Epithelial cell of proximal tubule (primary cell): ENCODE measurements at regions not wholly inside any gene's neighbourhood (a gene's known extent, or its start where the extent isn't known, plus 50 kb on each side); places are given as distances from the start of the nearest gene placed in this dataset.

ENCODE experiments used
- DNase-seq: peaks from one replicate; pipeline ENCODE4 v3.0.0-alpha.2; 2011; ENCODE audit warnings: low read depth
- H3K4me3 ChIP-seq: 2 replicates; pipeline ENCODE4 v1.5.1; 2011; ENCODE audit warnings: low read depth, mild to moderate bottlenecking, low read length
- CTCF ChIP-seq: conservative IDR thresholded peaks from 2 replicates; pipeline ENCODE4 v1.5.1; 2012; ENCODE audit warnings: low read depth, mild to moderate bottlenecking, low read length

GRCh38 chr2:238548902-238549462, 122.3 kb downstream of the ASB1 start:
- DNase-seq = no peak
- no peak for TF ChIP-seq CTCF
- no peak overlapping the region for H3K4me3 ChIP-seq

GRCh38 chr2:238549866-238550265, 123.1 kb downstream of the ASB1 start:
- H3K4me3 ChIP-seq = no peak overlapping the region
- TF ChIP-seq CTCF = no peak
- DNase-seq = no peak

- H3K4me3 ChIP-seq = no peak overlapping the region
- DNase-seq = no peak
- TF ChIP-seq CTCF = no peak
These were observed 124.4 kb downstream of the ASB1 start for GRCh38 chr2:238551091-238551490.

- H3K4me3 ChIP-seq = no peak overlapping the region
- DNase-seq = no peak
- TF ChIP-seq CTCF = no peak
These were observed 125.5 kb downstream of the ASB1 start for GRCh38 chr2:238552226-238552625.

- no peak for TF ChIP-seq CTCF
- H3K4me3 ChIP-seq = no peak overlapping the region
- DNase-seq = no peak
These were observed 126.4 kb downstream of the ASB1 start for GRCh38 chr2:238553159-238553558.

- TF ChIP-seq CTCF = no peak
- no peak overlapping the region for H3K4me3 ChIP-seq
- DNase-seq = no peak
These were observed 128.0 kb downstream of the ASB1 start for GRCh38 chr2:238554468-238555315.
